HepG2 (cell line): ENCODE measurements at regions not wholly inside any gene's neighbourhood (a gene's known extent, or its start where the extent isn't known, plus 50 kb on each side); places are given as distances from the start of the nearest gene placed in this dataset.

Experiments
- ATAC-seq: fragments of 200-7000 bp; cut with Tn5 transposase; 3 replicates; pipeline ENCODE4 v1.9.1; 2020; ENCODE audit warnings: mild to moderate bottlenecking, moderate library complexity
- BruUV-seq: library from RNA; stranded (reverse); fragments of 400-500 nt; replicated peaks from 2 replicates; lab custom pipeline; 2021; lab: Mats Ljungman, UMichigan
- CTCF ChIA-PET: fragments of 300-600 bp; formaldehyde crosslinking; extraction: SDS; loops from one replicate; lab custom pipeline; 2021; ENCODE audit warnings: low total read pairs, inconsistent platforms, low intra/inter-chr PET ratio; lab: Yijun Ruan, JAX
- POLR2A ChIA-PET: fragments of 350-600 bp; sonication (Branson Sonifier 250); formaldehyde crosslinking; loops from one replicate; lab custom pipeline; 2020; ENCODE audit warnings: antibody characterized with exemption, inconsistent platforms; lab: Yijun Ruan, JAX
- DNase-seq: peaks from one replicate; pipeline ENCODE4 v3.0.0-alpha.2; 2015; ENCODE audit warnings: low spot score
- FAIRE-seq: peaks from 3 replicates; lab custom pipeline; 2011; peaks lifted over from hg19 to GRCh38; lab: Jason Lieb, UNC
- H2AFZ ChIP-seq: one replicate; pipeline ENCODE4 v1.6.1; 2011; ENCODE audit warnings: low read length, inconsistent platforms
- H3K27ac ChIP-seq: fragments of 300-600 bp; 3 replicates; pipeline ENCODE4 v1.8.0; 2011; ENCODE audit warnings: mixed run types, mild to moderate bottlenecking, mixed read lengths, low read length, inconsistent platforms; ENCODE audit not compliant: insufficient read depth; ENCODE audit errors: extremely low read length
- H3K27me3 ChIP-seq, 2 experiments: fragments of 200-600 bp in 1 of 2; 2 replicates in 1 of 2; 3 replicates in 1 of 2; pipeline versions ENCODE4 v1.6.0 to v1.8.0; 2011; ENCODE audit warnings: low read length in 2 of 2, mild to moderate bottlenecking in 2 of 2, moderate library complexity in 2 of 2, inconsistent platforms in 1 of 2; ENCODE audit not compliant: insufficient read depth in 2 of 2, control insufficient read depth in 1 of 2
- H3K36me3 ChIP-seq, 2 experiments: fragments of 200-600 bp in 1 of 2; replicated peaks in 1 of 2; 2 replicates in 1 of 2; 3 replicates in 1 of 2; pipeline versions ENCODE4 v1.5.1 to v1.8.0; 2011; ENCODE audit warnings: low read length in 2 of 2, inconsistent platforms in 1 of 2; ENCODE audit not compliant: insufficient read depth in 2 of 2, control insufficient read depth in 1 of 2
- H3K4me1 ChIP-seq: 2 replicates; pipeline ENCODE4 v1.5.1; 2012; ENCODE audit warnings: low read length, inconsistent platforms; ENCODE audit not compliant: insufficient read depth
- H3K4me2 ChIP-seq: 2 replicates; pipeline ENCODE4 v1.6.0; 2011; ENCODE audit warnings: low read depth, low read length, inconsistent platforms
- H3K4me3 ChIP-seq, 3 experiments: fragments of 200-600 bp in 1 of 3; sonication (generic), shearing (Covaris generic) in 1 of 3; replicated peaks in 1 of 3; 2 replicates each; pipeline ENCODE4 v1.5.1; 2011 to 2016; ENCODE audit warnings: low read length in 3 of 3, inconsistent platforms in 2 of 3, low read depth in 2 of 3, mild to moderate bottlenecking in 2 of 3, control low read depth in 1 of 3, mixed read lengths in 1 of 3; ENCODE audit not compliant: insufficient read depth in 1 of 3
- H3K79me2 ChIP-seq: one replicate; pipeline ENCODE4 v1.6.1; 2011; ENCODE audit warnings: low read length, inconsistent platforms; ENCODE audit not compliant: insufficient read depth
- H3K9ac ChIP-seq: 2 replicates; pipeline ENCODE4 v1.6.0; 2011; ENCODE audit warnings: mild to moderate bottlenecking, low read depth, low read length, inconsistent platforms; ENCODE audit not compliant: insufficient read depth
- H3K9me3 ChIP-seq: 2 replicates; pipeline ENCODE4 v1.5.1; 2012; ENCODE audit warnings: mild to moderate bottlenecking, low read length
- H4K20me1 ChIP-seq: 2 replicates; pipeline ENCODE4 v1.6.0; 2011; ENCODE audit warnings: inconsistent platforms, mild to moderate bottlenecking, low read length, moderate library complexity; ENCODE audit not compliant: insufficient read depth
- DNMT3B ChIP-seq: conservative IDR thresholded peaks from 2 replicates; pipeline ENCODE4 v1.6.1; 2016; ENCODE audit warnings: missing biosample characterization, control low read depth
- HNF4A ChIP-seq: sonication (generic); formaldehyde crosslinking; IDR thresholded peaks from 2 replicates; pipeline ENCODE4 v1.4.0; 2020; ENCODE audit warnings: missing genetic modification reagents
- MBNL3 ChIP-seq: fragments of 250-450 bp; sonication (Bioruptor Pico); conservative IDR thresholded peaks from 2 replicates; pipeline ENCODE4 v1.8.0; 2022; ENCODE audit warnings: mild to moderate bottlenecking, inconsistent platforms
- NFE2L1 ChIP-seq: sonication (generic); formaldehyde crosslinking; IDR thresholded peaks from 2 replicates; pipeline ENCODE4 v1.4.0; 2020; ENCODE audit warnings: missing genetic modification reagents, mild to moderate bottlenecking, borderline replicate concordance
- SNAPC2 ChIP-seq: sonication (generic); formaldehyde crosslinking; IDR thresholded peaks from 2 replicates; pipeline ENCODE4 v1.8.1; 2022; ENCODE audit warnings: mild to moderate bottlenecking, missing genetic modification reagents
- ZBTB10 ChIP-seq: sonication (generic); formaldehyde crosslinking; IDR thresholded peaks from 2 replicates; pipeline ENCODE4 v1.4.0; 2020; ENCODE audit warnings: missing genetic modification reagents, borderline replicate concordance
- ZBTB26 ChIP-seq: IDR thresholded peaks from 2 replicates; pipeline ENCODE4 v1.6.1; 2016; ENCODE audit warnings: missing compliant biosample characterization, missing genetic modification reagents, borderline replicate concordance
- ZGPAT ChIP-seq: IDR thresholded peaks from 2 replicates; pipeline ENCODE4 v1.6.1; 2016; ENCODE audit warnings: mild to moderate bottlenecking
- ZNF317 ChIP-seq: sonication (generic); formaldehyde crosslinking; IDR thresholded peaks from 2 replicates; pipeline ENCODE4 v1.5.0; 2020; ENCODE audit warnings: mild to moderate bottlenecking, missing genetic modification reagents
- ZNF614 ChIP-seq: IDR thresholded peaks from 2 replicates; pipeline ENCODE4 v1.6.1; 2018; ENCODE audit warnings: missing biosample characterization, missing genetic modification reagents, inconsistent platforms, borderline replicate concordance
- WGBS: methylation state at CpG from one replicate; pipeline ENCODE4 v1.1.6; 2017; ENCODE audit warnings: low lambda C conversion rate; 5-methylcytosine and 5-hydroxymethylcytosine counted together
- in situ Hi-C: cut with HindIII; loops from 2 replicates; pipeline ENCODE4 v1.10.0; 2017; ENCODE audit warnings: low pct_unique_long_range_greater_than_20kb; ENCODE audit not compliant: extremely low pct_ligation_motif_present
- intact Hi-C: fragments of 100-400 bp; cut with micrococcal nuclease; formaldehyde crosslinking; loops from one replicate; pipeline ENCODE4 v1.10.0; 2022; ENCODE audit not compliant: unreplicated experiment

GRCh38 chr13:73674570-73674969 is 459.6 kb downstream of the KLF12 start (continued):
- TF ChIP-seq ZBTB10 (CRISPR knock-in tag) = no peak
- TF ChIP-seq ZNF317 (CRISPR knock-in tag) = no peak
- TF ChIP-seq ZBTB26 = no peak
- TF ChIP-seq ZGPAT = no peak

GRCh38 chr13:73673931-73674330 is 460.3 kb downstream of the KLF12 start:
- no peaks in the 10 kb centered on the region for H3K27me3 ChIP-seq
- no peak for FAIRE-seq
- no peaks in the 10 kb centered on the region for H3K36me3 ChIP-seq
- H3K9me3 ChIP-seq = no peaks in the 10 kb centered on the region
- H3K4me3 ChIP-seq = no peak overlapping the region
- no peak for DNase-seq
- 54% methylated on average over 11 of the region's 11 CpGs for WGBS
- BruUV-seq = no TSS peak
- ChIA-PET POLR2A (no interaction called here), CTCF (no interaction called here)
- H3K4me2 ChIP-seq = no peak overlapping the region
- no peak overlapping the region for H3K27ac ChIP-seq
- TF ChIP-seq NFE2L1 (no peak), MBNL3 (CRISPR knock-in tag) (no peak), SNAPC2 (CRISPR knock-in tag) (no peak), HNF4A (CRISPR knock-in tag) (no peak), DNMT3B (CRISPR knock-in tag) (no peak), ZNF614 (CRISPR knock-in tag) (no peak)
- peaks cover 22% of the 10 kb centered on the region for H3K4me1 ChIP-seq
- H3K79me2 ChIP-seq = no peaks in the 10 kb centered on the region
- intact Hi-C loops = no loop called here
- no peak overlapping the region for H2AFZ ChIP-seq
- no peak for ATAC-seq
- H3K9ac ChIP-seq = no peak overlapping the region
- H4K20me1 ChIP-seq = no peaks in the 10 kb centered on the region
- in situ Hi-C loops = no loop called here
